Activated CD4-positive, alpha-beta T cell treated with anti-CD3 and anti-CD28 coated beads, Interleukin-2, amount 10 ng/mL, durations not matched to agents 7 days and 5 days (primary cell): ENCODE measurements at regions not wholly inside any gene's neighbourhood (a gene's known extent, or its start where the extent isn't known, plus 50 kb on each side); places are given as distances from the start of the nearest gene placed in this dataset.
A peak's percentile ranks its signal among the peaks of the same experiment; 100 is the strongest.
"Not testable (repeated sequence)": the region's sequence is repeated elsewhere in the genome, so short reads cannot be mapped to it uniquely, and the experiment has no call there.

ENCODE experiments used
- CTCF ChIA-PET: fragments of 350-600 bp; sonication (Branson Sonifier 250); formaldehyde crosslinking; loops from one replicate; lab custom pipeline; 2021; ENCODE audit warnings: antibody characterized with exemption; lab: Charles Lee
- POLR2A ChIA-PET: fragments of 350-600 bp; sonication (Branson Sonifier 250); formaldehyde crosslinking; loops from one replicate; lab custom pipeline; 2021; ENCODE audit warnings: antibody characterized with exemption; lab: Charles Lee
- DNase-seq: peaks from one replicate; pipeline ENCODE4 v3.0.0-alpha.2; 2020
- H3K27ac Mint-ChIP-seq: one replicate; pipeline ENCODE4 v1.8.0; 2021; ENCODE audit warnings: mild to moderate bottlenecking, moderate library complexity, mixed read lengths
- H3K27me3 Mint-ChIP-seq: one replicate; pipeline ENCODE4 v1.8.0; 2021; ENCODE audit warnings: mixed read lengths
- H3K36me3 Mint-ChIP-seq: one replicate; pipeline ENCODE4 v1.8.0; 2021; ENCODE audit warnings: low read depth, mixed read lengths
- H3K4me1 Mint-ChIP-seq: one replicate; pipeline ENCODE4 v1.8.0; 2021; ENCODE audit warnings: mixed read lengths
- H3K4me3 Mint-ChIP-seq: one replicate; pipeline ENCODE4 v1.8.0; 2021; ENCODE audit warnings: mild to moderate bottlenecking, moderate library complexity, mixed read lengths
- H3K9me3 Mint-ChIP-seq: one replicate; pipeline ENCODE4 v1.8.0; 2021; ENCODE audit warnings: mixed read lengths

- DNase-seq, CTCF ChIA-PET: not testable (repeated sequence)
- H3K27me3 Mint-ChIP-seq = peaks cover 19% of the 10 kb centered on the region
Observed at GRCh38 chr20:64327223-64327549, 71.6 kb downstream of the PCMTD2 start.

DNA sequence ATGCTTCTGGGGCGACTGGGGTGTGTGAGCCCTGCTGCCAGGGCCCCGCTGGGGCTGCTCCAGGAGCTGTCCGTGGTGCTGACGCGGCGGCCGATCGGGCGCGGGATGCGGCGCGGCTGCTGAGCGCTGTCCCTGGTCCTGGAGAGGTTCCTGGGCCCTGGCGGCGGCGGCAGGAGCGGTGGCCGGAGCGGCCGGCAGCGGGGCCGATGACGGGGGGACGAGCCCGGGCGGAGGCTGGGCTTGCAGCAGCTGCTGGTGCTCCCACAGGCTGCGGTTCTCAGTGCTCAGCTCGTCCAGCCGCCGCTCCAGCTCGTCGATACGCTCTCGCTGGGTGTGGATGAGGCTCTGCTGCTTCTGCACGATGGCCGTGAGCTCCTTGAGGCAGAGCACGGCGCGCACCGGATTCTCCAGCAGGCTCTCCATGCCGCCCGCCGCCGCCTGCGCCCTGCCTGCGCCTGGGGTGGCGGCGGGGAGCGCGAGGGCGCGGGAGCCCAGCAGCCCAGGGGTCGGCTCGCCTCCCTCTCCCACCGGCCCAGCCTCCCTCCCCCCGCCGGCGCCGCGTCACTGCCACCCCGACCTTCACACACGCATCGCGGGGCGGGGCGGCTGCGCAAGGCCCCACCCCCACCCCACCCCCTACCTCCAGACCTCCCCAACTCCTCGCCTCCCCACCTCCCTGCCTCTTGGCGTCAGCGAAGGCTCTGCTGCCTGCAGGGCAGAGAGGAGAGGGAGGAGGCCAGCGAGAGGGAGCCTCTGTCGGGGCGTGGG, 72.2 kb downstream of the PCMTD2 start:
- H3K4me3 Mint-ChIP-seq, H3K4me1 Mint-ChIP-seq, CTCF ChIA-PET, H3K36me3 Mint-ChIP-seq, POLR2A ChIA-PET, H3K27ac Mint-ChIP-seq, H3K9me3 Mint-ChIP-seq: not testable (repeated sequence)
- DNase-seq = peak; percentile 24
- H3K27me3 Mint-ChIP-seq = peaks cover 23% of the 10 kb centered on the region

More at GRCh38 chr20:64327223-64327549, 71.6 kb downstream of the PCMTD2 start:
- H3K27ac Mint-ChIP-seq, H3K36me3 Mint-ChIP-seq, H3K9me3 Mint-ChIP-seq, H3K4me1 Mint-ChIP-seq, POLR2A ChIA-PET, H3K4me3 Mint-ChIP-seq: not testable (repeated sequence)

- H3K27me3 Mint-ChIP-seq = peaks cover 26% of the 10 kb centered on the region
- H3K9me3 Mint-ChIP-seq, POLR2A ChIA-PET, CTCF ChIA-PET, H3K4me1 Mint-ChIP-seq, H3K36me3 Mint-ChIP-seq, DNase-seq, H3K4me3 Mint-ChIP-seq, H3K27ac Mint-ChIP-seq: not testable (repeated sequence)
Observed at GRCh38 chr20:64328595-64329250, 73.2 kb downstream of the PCMTD2 start.

DNA sequence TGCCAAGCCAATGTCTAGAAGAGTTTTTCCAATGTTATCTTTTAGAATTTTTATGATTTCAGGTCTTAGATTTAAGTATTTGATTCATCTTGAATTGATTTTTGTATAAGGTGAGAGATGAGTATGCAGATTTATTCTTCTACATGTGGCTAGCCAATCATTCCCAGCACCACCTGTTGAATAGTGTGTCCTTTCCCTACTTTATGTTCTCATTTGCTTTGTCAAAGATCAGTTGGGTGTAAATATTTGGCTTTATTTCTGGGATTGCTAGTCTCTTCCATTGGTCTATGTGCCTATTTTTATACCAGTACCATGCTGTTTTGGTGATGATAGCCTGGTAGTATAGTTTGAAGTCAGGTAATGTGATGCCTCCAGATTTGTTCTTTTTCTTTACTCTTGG, 77.1 kb downstream of the PCMTD2 start:
- DNase-seq, H3K9me3 Mint-ChIP-seq, H3K27ac Mint-ChIP-seq, H3K36me3 Mint-ChIP-seq, H3K4me3 Mint-ChIP-seq, POLR2A ChIA-PET, CTCF ChIA-PET, H3K4me1 Mint-ChIP-seq: not testable (repeated sequence)
- peaks cover 21% of the 10 kb centered on the region for H3K27me3 Mint-ChIP-seq
